GF-D8 (cell line): ENCODE measurements at regions not wholly inside any gene's neighbourhood (a gene's known extent, or its start where the extent isn't known, plus 50 kb on each side); places are given as distances from the start of the nearest gene placed in this dataset.
"Not testable (repeated sequence)": the region's sequence is repeated elsewhere in the genome, so short reads cannot be mapped to it uniquely, and the experiment has no call there.

Source experiments
- DNase-seq: peaks from one replicate; lab custom pipeline; 2025; lab: John Stamatoyannopoulos, UW

DNA sequence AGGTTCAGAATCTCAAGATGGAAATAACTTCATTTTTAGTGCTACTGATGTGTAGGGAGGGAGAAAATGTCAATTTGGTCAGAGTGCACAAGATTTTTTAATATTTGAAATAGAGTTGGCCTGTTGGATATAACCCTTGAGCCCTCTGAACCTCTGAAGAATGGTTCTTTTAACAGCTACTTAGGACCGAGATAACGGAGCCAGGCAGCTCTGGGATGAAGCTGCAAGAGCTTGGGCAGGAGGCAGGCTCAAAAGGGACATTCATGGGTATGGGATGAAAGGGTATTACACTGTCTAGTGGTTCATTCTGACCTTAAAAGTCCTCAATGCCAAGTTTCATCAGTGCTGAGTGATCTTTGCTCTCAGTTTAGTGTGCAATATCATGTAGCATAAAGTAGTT is 111.4 kb upstream of the CPHXL start:
- no peak for DNase-seq

DNA sequence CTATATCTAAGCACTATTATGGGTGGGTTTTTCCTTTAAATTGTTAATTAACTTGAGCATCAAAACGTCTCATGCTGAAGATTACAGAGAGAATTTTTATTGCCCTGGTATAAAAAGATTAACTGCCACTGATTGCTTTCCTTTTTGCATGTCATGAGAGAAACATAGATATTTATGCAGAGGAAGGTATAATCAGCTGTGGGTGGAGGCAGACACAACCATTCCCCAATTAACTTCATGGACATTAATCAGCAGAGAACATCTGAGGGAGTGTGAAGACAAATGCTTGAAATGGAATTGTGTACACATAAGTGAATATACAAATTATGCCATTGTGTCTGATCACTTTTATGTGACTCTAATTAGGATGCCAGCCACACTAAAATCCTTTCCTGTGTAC is 115.2 kb upstream of the CPHXL start:
- no peak for DNase-seq

DNA sequence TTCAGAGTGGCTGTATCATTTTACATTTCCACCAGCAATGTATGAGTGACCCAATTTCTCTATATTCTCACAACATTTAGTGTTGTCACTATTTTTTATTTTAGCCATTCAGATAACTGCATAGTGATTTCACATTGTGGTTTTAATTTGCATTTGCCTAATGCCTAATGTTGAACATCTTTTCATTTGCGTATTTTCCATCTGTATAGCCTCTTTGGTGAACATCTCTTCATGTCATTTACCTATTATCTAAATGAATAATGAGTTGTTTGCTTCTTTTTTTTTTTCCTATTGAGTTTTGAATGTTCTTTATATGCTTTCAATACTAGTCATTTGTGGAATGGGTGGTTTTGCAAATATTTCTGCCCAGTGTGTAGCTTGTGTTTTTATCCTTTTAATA is 120.9 kb upstream of the CPHXL start:
- DNase-seq = no peak

DNA sequence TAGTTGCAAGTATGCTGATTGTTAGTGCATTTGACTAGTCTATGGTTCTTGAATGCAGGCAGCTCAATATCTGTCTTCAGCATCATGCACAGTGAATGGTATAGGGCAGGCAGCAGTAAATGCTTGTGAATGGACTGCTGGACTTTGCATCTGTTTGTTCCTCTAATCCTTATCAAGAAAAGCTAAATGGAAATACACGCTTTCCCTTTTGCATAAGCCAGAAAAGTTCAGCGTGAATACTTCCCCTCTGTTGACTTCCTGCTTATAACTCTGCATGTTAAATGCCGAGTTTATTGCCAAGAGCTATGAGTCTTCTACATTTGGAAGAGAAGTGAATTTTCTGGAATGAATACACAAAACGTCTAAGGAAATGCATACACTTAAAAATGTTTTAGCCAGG is 127.9 kb upstream of the CPHXL start:
- no peak for DNase-seq

DNA sequence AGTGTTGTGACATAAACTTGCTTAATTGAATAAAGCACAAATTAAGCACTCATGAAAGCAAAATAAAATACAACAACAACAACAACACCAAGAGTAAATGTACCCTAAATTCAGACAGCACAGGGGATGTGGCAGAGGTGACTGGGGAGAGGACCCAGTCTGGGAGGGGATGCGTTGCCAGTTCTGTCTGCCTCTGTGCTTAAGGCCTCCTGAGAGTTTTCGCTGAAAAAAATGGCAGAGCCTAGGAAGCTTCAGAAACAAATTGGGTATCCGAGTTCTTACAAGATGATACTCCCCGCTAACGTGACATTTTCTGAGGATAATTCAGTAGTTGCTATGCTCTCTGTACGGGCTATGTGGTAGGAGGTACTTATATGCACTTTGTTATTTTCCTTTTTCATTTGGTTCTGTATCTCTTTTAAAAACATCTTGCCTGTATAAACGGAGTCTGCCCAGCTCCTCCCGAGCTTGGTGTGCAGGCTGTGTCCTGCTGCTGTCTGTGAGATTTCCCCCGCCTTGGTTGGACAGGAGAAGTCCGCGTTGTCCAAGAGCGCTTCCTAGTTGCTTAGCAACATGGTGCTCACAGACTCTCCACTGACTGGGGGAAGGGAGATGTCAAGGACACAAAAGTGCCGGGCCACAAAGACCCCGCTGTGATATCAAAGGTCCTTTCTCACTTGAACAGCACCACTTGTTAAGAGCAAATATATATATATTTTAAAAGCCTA is 134.2 kb upstream of the CPHXL start:
- no peak for DNase-seq

DNA sequence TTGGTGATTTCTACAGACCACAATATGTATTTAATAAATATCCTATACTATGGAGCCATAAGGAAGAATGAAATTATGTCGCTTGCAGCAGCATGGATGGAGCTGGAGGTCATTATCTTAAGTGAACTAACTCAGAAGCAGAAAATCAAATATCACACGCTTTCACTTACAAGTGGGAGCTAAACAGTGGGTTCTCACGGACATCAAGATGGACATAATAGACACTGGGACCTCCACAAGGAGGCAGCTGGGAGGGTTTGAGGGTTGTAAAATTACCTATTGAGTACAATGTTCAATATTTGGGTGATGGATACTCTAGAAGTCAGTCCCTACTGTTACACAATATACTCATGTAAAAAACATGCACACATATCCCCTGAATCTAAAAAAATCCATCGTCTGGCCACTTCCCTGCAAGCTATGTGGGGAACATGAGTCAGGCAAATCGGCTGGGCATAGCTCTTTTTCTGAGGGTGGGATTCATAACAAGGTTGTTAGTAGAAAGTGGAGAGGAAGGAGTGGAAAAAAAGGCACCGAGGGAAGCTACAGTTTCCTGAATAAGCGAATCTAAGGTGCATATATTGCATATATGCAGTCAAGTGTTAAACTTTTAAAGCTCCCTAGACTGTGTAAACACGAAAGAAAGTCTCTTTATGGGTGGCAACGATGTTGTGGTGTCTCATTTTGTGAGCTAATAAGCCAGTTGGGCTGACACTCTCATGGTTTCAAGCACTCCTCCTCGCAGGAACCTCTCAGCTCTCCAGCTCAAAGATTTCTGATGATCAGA is 135.2 kb upstream of the CPHXL start:
- DNase-seq = no peak

DNA sequence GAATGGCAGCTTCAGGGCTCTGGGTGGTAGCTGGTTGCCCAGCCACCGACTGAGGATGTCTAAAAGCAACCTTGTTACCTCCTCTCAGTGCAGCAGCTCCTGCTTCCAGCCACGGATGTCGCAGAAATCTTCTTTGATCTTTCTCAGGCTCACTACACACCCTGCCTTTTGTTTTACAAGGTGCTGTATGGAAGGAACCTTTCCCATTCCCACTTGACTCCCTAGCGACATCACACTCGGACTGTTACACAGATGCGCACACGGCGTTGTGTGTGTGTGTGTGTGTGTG is 135.8 kb upstream of the CPHXL start:
- no peak for DNase-seq

DNA sequence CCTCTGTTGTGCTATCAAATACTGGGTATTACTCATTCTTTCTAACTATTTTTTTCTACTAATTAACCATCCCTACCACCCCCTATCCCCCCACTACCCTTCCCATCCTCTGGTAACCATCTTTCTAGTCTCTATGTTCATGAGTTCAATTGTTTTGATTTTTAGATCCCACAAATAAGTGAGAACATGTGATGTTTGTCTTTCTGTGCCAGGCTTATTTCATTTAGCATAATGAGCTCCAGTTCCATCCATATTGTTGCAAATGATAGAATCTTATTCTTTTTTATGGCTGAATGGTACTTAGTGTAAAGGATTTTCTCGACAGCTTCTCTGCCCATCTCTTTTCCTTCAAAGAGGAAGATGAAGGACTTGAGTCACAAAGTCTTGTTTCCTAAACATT is 138.0 kb upstream of the CPHXL start:
- DNase-seq = no peak

DNA sequence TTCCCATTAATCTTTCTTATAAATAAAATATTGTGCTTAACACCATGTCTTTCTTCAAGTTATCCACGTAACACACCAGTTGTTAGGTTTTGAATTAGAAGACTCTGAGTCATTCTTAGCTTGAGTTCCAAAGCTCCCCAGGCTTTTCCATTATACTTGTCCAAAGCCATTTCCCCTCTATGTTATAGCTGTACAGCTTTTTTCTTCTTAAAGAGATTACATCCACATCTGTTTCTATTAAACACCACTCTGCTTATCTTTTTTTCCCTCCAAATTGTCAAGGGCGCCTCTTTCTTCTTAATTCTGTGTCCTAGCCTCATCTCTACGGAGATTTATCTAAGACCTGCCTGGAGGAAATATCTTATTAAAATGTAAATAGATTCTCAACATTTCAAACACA is 139.4 kb upstream of the CPHXL start:
- DNase-seq = no peak

DNA sequence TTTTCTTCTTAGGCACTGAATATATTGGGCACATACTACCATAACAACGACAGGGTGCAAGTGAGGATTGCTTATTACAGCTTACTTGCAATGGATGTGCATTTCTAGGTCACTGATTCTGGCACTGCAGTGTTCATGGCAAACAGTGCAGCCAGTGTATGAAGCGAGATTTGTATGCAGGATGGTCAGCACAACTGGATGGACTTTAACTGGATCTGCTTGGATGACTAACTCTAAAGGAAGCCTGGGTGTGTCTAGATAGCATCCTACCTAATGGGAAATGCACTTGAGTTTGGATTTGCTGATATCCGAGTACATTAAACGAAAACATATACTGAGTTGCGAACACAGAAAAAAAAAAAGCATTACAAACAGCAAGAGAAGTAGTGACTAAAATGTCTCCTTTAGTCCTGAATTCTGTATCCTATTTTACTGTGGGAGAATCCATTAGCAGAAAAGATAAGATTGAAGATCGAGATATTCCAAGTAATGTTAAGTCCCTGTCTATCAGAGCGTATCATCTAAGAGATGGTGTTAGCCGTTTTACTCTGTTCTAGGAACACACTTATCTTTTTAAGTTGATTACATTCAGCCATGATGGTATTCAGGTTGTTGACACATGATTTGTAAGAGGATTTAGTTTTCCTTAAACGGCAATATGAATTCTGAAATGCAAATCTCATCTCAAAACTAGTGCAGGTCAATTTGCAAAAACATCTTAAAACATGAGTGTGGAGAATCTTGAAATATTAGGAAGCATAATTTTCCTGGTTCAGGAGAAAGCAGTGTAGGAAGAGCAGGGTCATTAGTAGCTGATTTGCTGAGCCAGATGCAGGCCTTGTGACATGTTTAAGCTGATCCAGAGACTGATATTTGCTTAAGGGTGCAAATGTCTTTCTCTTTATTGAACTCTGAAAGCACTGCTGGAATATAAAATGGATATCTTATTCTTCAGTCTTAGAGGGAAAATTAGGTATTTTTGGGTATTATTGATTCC is 142.6 kb upstream of the CPHXL start:
- DNase-seq = no peak

DNA sequence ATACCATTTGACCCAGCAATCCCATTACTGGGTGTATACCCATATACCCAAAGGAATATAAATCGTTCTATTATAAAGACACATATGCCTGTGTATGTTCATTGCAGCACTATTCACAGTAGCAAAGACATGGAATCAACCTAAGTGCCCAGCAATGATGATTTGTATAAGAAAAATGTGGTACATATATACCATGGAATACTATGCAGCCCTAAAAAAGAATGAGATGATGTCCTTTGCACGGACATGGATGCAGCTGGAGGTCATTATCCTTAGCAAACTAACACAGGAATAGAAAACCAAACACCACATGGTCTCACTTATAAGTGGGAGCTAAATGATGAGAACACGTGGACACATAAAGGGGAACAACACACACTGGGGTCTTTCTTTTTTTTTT is 155.0 kb upstream of the CPHXL start:
- not testable (repeated sequence) for DNase-seq

DNA sequence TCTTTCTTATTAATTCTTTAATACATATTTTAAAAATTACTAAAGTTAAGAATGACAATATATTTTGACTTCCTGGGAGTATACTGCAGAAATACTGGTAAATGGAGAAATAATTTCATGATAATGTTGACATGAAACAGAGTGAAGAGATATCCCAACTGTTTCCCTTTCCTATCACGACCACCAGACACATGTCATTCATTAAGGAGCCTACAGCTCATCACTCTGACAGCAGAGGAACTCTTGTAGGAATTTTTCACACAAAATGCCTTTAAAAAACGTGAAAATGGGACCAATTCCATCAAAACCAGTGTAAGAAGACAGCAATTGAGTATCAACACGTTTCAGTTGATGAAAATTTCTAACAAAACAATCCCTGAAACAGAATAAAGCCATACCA is 172.9 kb upstream of the CPHXL start:
- DNase-seq = no peak

DNA sequence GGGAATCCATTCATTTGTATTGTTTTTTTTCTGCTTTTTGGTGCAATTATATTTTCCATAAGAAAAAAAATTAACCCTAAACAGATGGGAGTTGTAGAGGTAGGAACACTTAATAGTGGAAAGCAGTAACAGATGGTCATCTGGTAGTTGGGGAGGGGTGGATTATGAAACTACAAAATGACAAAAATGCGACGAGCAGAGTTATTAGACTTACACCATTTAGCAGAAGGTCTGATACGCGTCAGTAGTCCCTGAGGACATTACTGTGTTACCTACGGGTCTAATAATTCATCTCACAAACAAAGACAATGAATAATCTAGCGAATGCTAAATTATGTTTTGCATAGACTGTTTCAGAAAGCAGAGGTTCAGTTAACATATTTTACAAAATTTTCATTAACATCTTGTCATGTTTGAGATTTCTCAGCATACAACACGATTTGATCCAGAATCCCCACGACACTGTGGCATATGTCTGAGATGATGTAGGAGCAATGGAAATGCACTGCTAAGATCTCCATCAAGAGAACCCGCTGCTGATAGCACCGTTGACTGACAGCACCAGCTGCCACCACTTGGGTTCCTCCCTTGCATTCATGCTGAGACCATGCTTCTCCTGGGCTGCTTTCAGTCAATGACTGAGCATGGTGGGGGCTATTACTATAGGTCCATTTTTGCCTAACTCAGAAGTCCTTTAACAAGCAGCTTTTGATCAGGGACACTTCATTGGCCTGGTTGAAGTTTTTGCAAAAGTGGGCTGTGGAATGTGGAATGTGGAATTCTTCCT is 182.2 kb upstream of the CPHXL start:
- no peak for DNase-seq

DNA sequence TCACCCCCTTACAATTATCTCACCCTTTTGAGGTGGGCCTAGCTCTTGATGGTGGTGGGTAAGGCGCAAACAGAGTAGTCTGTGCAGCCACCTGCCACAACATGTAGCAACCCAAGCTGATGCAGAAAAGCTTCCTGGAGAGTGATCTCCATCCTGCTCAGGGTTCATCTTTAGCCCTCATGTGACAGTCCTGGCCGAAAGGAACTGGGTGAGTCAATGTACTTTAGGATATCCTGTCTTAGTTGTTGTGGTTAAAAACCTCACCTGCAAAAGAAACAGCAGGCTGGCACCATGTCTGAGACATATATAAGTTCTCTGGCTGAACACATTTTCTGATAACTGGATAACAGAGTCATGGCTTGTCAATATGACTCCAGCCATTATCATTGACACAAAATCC is 183.5 kb upstream of the CPHXL start:
- no peak for DNase-seq

DNA sequence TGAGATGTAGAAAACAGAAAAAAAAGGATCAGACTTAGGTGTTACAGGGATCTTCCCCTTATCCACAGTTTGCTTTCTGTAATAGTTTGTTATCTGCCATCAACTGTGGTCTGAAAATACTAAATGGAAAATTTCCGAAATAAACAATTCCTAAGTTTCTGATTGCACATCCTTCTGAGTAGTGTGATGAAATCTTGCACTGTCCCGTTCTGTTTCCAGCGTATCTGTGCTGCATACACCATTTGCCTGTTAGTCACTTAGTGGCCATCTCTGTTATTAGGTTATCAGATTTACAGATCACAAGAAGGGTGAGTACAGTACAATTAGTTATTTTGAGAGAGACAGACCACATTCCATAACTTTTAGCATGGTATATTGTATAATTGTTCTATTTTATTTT is 185.6 kb upstream of the CPHXL start:
- no peak for DNase-seq

DNA sequence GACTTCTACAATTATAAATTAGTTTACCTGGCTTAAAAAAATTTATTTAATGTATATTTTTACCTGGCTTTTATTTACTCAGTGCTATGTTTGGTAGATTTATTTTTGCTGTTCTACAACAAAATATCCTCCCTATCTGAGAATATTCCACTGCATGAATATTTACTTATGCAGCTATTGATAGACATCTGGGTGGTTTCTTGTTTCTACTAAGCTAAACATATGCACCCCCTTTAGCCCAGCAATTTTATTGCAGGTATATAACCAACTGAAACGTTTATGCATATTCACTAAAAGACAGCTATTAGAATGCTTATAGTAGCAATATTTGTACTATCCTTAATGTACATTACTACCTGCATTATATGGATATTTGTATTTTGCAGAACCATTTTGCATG is 187.7 kb upstream of the CPHXL start:
- no peak for DNase-seq

DNA sequence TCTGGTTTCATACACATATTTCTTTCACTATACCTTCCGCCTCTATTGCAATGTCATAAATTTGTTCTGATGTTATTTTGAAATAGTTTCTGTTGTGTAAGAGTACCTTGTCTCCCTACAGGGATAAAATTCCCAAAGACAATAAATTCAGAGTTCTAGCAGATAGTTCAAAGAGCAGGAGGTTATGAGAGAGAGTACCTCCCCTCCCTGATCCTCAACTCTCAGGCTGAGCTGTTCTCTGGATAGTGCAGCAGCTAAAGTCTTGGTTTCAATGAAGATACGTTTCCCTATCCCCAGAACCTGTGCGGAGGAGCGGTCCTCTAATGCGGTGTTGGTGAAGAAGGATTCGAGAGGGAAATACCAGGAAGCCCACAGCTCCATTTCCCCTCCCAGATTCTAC is 190.2 kb upstream of the CPHXL start:
- no peak for DNase-seq

DNA sequence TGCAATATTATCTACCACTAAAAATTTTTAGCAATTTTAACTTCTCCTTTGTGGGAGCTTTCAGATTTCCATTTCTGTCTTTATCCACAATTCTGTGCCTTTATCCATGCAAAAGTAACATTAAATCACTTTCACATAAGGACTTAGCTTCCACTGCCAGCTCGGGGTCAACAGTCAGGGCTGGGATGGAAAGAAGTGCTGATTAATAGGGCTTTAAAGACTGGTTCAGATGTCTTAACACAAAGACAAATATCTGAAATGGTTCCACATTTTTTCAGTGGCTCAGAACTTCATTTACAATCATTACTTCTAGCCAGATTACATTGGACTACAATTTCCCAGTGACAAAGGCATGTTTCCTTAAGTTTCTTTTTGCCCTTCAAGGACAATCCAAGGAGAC is 191.8 kb upstream of the CPHXL start:
- DNase-seq = no peak

DNA sequence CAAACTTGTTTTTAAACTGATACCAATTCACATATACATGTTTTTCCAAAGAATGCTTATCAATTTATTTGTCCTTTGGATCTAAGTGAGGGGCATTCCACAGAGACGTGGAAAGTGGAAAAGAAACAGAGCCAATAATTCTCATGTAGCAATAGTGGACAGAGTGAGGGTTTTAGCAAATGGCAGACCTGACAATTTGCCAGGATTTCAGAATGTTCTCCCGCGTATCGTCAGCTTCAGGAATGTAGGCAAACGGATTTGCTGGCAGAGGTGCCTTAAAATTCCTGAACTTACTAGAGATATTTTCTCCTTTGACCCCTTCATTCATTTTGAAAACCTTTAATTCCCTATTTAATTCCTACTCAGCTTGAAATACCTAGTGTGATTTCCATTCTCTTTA is 193.4 kb upstream of the CPHXL start:
- no peak for DNase-seq

DNA sequence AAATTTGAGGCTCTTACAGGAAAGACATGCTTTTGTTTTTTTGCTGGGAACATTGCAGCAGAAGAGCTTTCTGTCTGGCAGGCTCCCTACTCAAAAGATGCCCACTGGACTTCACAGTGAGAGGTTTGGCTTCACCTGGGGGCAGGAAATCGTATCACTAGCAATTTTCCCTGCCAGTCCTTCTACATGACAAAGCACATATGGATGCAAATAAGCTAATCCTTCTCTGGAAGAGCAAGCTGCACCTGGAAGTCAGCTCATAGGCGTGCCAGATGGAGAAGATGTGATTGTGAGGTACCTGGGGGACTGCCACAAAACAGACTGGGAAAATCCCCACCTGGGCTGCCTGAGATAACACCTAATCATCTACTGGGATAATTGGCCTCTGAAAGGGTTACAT is 195.0 kb upstream of the CPHXL start:
- no peak for DNase-seq

DNA sequence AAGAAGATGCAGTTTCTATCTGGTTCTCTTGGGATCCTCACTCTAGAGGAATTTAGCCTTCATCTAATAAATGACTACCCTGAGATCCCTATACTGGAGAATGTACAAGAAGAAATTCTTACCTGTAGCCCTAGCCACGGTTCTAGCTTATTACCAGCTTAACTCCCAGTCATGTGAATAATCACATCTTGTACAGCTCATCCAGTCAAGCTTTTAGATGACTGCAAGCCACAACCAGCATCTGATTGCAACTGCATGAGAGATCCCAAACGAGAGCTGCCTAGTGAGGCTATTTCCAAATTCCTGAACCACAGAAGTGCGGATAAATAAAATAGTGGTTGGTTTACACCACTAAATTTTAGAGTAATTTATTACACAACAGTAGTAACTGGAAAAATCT is 196.0 kb upstream of the CPHXL start:
- DNase-seq = no peak

DNA sequence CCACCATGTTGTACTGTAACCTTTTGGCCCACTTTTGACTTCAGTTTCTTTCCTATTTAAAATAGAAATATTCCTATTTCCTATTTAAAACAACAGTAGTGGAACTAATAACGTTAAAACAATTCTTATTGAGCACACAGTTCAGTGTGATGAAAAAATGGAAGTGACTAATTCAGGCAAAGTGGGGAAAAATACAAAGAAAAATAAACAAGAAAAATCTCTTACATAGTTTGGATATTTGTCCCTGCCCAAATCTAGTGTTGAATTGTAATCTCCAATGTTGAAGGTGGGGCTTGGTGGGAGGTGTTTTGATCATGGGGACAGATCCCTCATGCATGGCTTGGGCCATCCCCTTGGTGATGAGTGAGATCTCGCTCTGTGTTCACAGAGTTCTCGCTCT is 198.1 kb upstream of the CPHXL start:
- DNase-seq = no peak
